GM23338 (cell line): ENCODE measurements at regions not wholly inside any gene's neighbourhood (a gene's known extent, or its start where the extent isn't known, plus 50 kb on each side); places are given as distances from the start of the nearest gene placed in this dataset.

ENCODE experiments used
- ATAC-seq: fragments of 200-7000 bp; cut with Tn5 transposase; 3 replicates; pipeline ENCODE4 v1.9.1; 2020
- DNase-seq: peaks from one replicate; pipeline ENCODE4 v3.0.0-alpha.2; 2015; ENCODE audit warnings: low spot score
- H2AFZ ChIP-seq: fragments of 200-600 bp; sonication (generic); 2 replicates; pipeline ENCODE4 v1.8.0; 2016; ENCODE audit warnings: antibody characterized with exemption, mild to moderate bottlenecking, moderate library complexity
- H3F3A ChIP-seq: fragments of 200-600 bp; sonication (generic); replicated peaks from 2 replicates; pipeline ENCODE4 v1.8.0; 2017; ENCODE audit warnings: antibody characterized with exemption, mixed run types, low read depth
- H3K27ac ChIP-seq: fragments of 200-600 bp; sonication (generic); 2 replicates; pipeline ENCODE4 v1.6.1; 2016; ENCODE audit warnings: low read depth
- H3K27me3 ChIP-seq: fragments of 200-600 bp; sonication (generic); 2 replicates; pipeline ENCODE4 v1.8.0; 2016; ENCODE audit warnings: mild to moderate bottlenecking, mixed run types, moderate library complexity; ENCODE audit not compliant: insufficient read depth
- H3K36me3 ChIP-seq: fragments of 200-600 bp; sonication (generic); 2 replicates; pipeline ENCODE4 v1.8.0; 2016; ENCODE audit warnings: mild to moderate bottlenecking; ENCODE audit not compliant: insufficient read depth
- H3K4me1 ChIP-seq: fragments of 200-600 bp; sonication (generic); 2 replicates; pipeline ENCODE4 v1.8.0; 2016; ENCODE audit warnings: mild to moderate bottlenecking, moderate library complexity; ENCODE audit not compliant: insufficient read depth
- H3K4me2 ChIP-seq: fragments of 200-600 bp; sonication (generic); 2 replicates; pipeline ENCODE4 v1.7.1; 2017; ENCODE audit warnings: mixed run types
- H3K4me3 ChIP-seq: fragments of 200-600 bp; sonication (generic); 2 replicates; pipeline ENCODE4 v1.6.1; 2016; ENCODE audit warnings: mixed run types
- H3K79me2 ChIP-seq: fragments of 200-600 bp; sonication (generic); replicated peaks from 2 replicates; pipeline ENCODE4 v1.8.0; 2017; ENCODE audit warnings: mild to moderate bottlenecking; ENCODE audit not compliant: insufficient read depth
- H3K9me2 ChIP-seq: fragments of 200-600 bp; sonication (generic); 2 replicates; pipeline ENCODE4 v1.8.0; 2017; ENCODE audit not compliant: insufficient read depth
- H4K20me1 ChIP-seq: fragments of 200-600 bp; sonication (generic); replicated peaks from 2 replicates; pipeline ENCODE4 v1.8.0; 2017; ENCODE audit warnings: mild to moderate bottlenecking; ENCODE audit not compliant: insufficient read depth
- H3K27ac Mint-ChIP-seq: 2 replicates; pipeline ENCODE4 v1.8.0; 2020; ENCODE audit warnings: inconsistent platforms, mild to moderate bottlenecking, moderate library complexity, mixed read lengths
- H3K27me3 Mint-ChIP-seq: 3 replicates; pipeline ENCODE4 v1.8.0; 2022; ENCODE audit warnings: low read depth, mild to moderate bottlenecking, moderate library complexity, mixed read lengths, inconsistent platforms; ENCODE audit not compliant: insufficient read depth, poor library complexity
- H3K36me3 Mint-ChIP-seq: 3 replicates; pipeline ENCODE4 v1.8.0; 2021; ENCODE audit warnings: low read depth, mild to moderate bottlenecking, inconsistent platforms, moderate library complexity, mixed read lengths
- H3K4me1 Mint-ChIP-seq: 3 replicates; pipeline ENCODE4 v1.8.0; 2020; ENCODE audit warnings: mild to moderate bottlenecking, inconsistent platforms, mixed read lengths
- H3K4me3 Mint-ChIP-seq: 3 replicates; pipeline ENCODE4 v1.8.0; 2021; ENCODE audit warnings: moderate library complexity, mild to moderate bottlenecking, inconsistent platforms, mixed read lengths
- H3K9me3 Mint-ChIP-seq: 3 replicates; pipeline ENCODE4 v1.8.0; 2020; ENCODE audit warnings: moderate library complexity, mild to moderate bottlenecking, inconsistent platforms, mixed read lengths
- ETS1 ChIP-seq: IDR thresholded peaks from 2 replicates; pipeline ENCODE4 v1.6.1; 2016; ENCODE audit warnings: antibody characterized with exemption
- EZH2phosphoT487 ChIP-seq: fragments of 200-600 bp; sonication (generic); IDR thresholded peaks from one replicate; pipeline ENCODE4 v1.8.1; 2018; ENCODE audit warnings: antibody characterized with exemption; ENCODE audit not compliant: unreplicated experiment
- JUNB ChIP-seq: IDR thresholded peaks from one replicate; pipeline ENCODE4 v1.6.1; 2016; ENCODE audit warnings: antibody characterized with exemption; ENCODE audit not compliant: unreplicated experiment
- NANOG ChIP-seq: IDR thresholded peaks from 2 replicates; pipeline ENCODE4 v1.6.1; 2016; ENCODE audit warnings: antibody characterized with exemption, borderline replicate concordance
- POLR2AphosphoS5 ChIP-seq: IDR thresholded peaks from 2 replicates; pipeline ENCODE4 v1.6.1; 2016; ENCODE audit warnings: antibody characterized with exemption, low read depth
- ZNF331 ChIP-seq: fragments of 250-450 bp; sonication (Bioruptor Pico); IDR thresholded peaks from 2 replicates; pipeline ENCODE4 v1.5.0; 2020; ENCODE audit warnings: low read depth, mild to moderate bottlenecking, moderate library complexity

- peaks cover 14% of the 10 kb centered on the region for H3K4me1 Mint-ChIP-seq
- no peak overlapping the region for H3K4me3 Mint-ChIP-seq
- no peak overlapping the region for H2AFZ ChIP-seq
- H4K20me1 ChIP-seq: no peaks in the 10 kb centered on the region
- peaks cover 4% of the 10 kb centered on the region; the same call in 2 of the 3 replicates for H3K36me3 Mint-ChIP-seq
- H3K27me3 Mint-ChIP-seq: no peaks in the 10 kb centered on the region
- H3K79me2 ChIP-seq: no peaks in the 10 kb centered on the region
- H3K4me2 ChIP-seq: no peak overlapping the region
- peaks cover 3% of the 10 kb centered on the region; the same call in 1 of the 2 replicates for H3K36me3 ChIP-seq
- H3K9me2 ChIP-seq: no peaks in the 10 kb centered on the region
- H3K27ac Mint-ChIP-seq: no peak overlapping the region
- H3K27ac ChIP-seq: no peak overlapping the region
- no peaks in the 10 kb centered on the region; the same call in none of the 2 replicates for H3K4me1 ChIP-seq
- TF ChIP-seq EZH2phosphoT487: no peak
- ATAC-seq: no peak
- H3K27me3 ChIP-seq: no peaks in the 10 kb centered on the region
- DNase-seq: no peak
- peaks cover 9% of the 10 kb centered on the region for H3K9me3 Mint-ChIP-seq
- no peak overlapping the region for H3K4me3 ChIP-seq
- H3F3A ChIP-seq: no peaks in the 10 kb centered on the region
Measured at GRCh38 chr1:222921945-222922344, 107.1 kb downstream of the DISP1 start.

GRCh38 chr1:222923506-222923905, 108.7 kb downstream of the DISP1 start:
- Mint-ChIP-seq H3K27ac (no peak overlapping the region), H3K9me3 (no peaks in the 10 kb centered on the region), H3K36me3 (no peaks in the 10 kb centered on the region), H3K27me3 (no peaks in the 10 kb centered on the region), H3K4me1 (peaks cover 28% of the 10 kb centered on the region), H3K4me3 (no peak overlapping the region)
- H4K20me1 ChIP-seq: no peaks in the 10 kb centered on the region
- no peaks in the 10 kb centered on the region for H3K27me3 ChIP-seq
- H3K4me3 ChIP-seq: no peak overlapping the region
- no peak for DNase-seq
- H3K27ac ChIP-seq: no peak overlapping the region
- H3K9me2 ChIP-seq: no peaks in the 10 kb centered on the region
- H3K79me2 ChIP-seq: no peaks in the 10 kb centered on the region
- H3K36me3 ChIP-seq: no peaks in the 10 kb centered on the region
- ATAC-seq: no peak
- H3K4me2 ChIP-seq: no peak overlapping the region
- no peaks in the 10 kb centered on the region for H3F3A ChIP-seq
- H3K4me1 ChIP-seq: peaks cover 7% of the 10 kb centered on the region
- TF ChIP-seq EZH2phosphoT487 (no peak), ZNF331 (CRISPR knock-in tag) (no peak), POLR2AphosphoS5 (no peak), NANOG (no peak), ETS1 (no peak), JUNB (no peak)
- H2AFZ ChIP-seq: no peak overlapping the region

GRCh38 chr1:222924136-222924706, 109.4 kb downstream of the DISP1 start:
- Histone ChIP-seq H3K79me2 (no peaks in the 10 kb centered on the region), H2AFZ (no peak overlapping the region), H3K36me3 (no peaks in the 10 kb centered on the region), H3K4me2 (no peak overlapping the region), H3K27me3 (no peaks in the 10 kb centered on the region), H4K20me1 (no peaks in the 10 kb centered on the region), H3K4me3 (no peak overlapping the region), H3K27ac (no peak overlapping the region), H3K9me2 (no peaks in the 10 kb centered on the region), H3K4me1 (peaks cover 7% of the 10 kb centered on the region), H3F3A (no peaks in the 10 kb centered on the region)
- no peak for TF ChIP-seq POLR2AphosphoS5
- no peak for TF ChIP-seq ETS1
- no peak overlapping the region for H3K4me3 Mint-ChIP-seq
- H3K36me3 Mint-ChIP-seq: no peaks in the 10 kb centered on the region
- H3K27me3 Mint-ChIP-seq: no peaks in the 10 kb centered on the region
- no peak for ATAC-seq
- H3K4me1 Mint-ChIP-seq: peaks cover 30% of the 10 kb centered on the region
- no peak overlapping the region for H3K27ac Mint-ChIP-seq
- no peaks in the 10 kb centered on the region for H3K9me3 Mint-ChIP-seq
- no peak for DNase-seq
